Hypothalamus (tissue), 51 donors: ENCODE measurements at regions not wholly inside any gene's neighbourhood (a gene's known extent, or its start where the extent isn't known, plus 50 kb on each side); places are given as distances from the start of the nearest gene placed in this dataset.
A peak's percentile ranks its signal among the peaks of the same experiment; 100 is the strongest.
"Not testable (repeated sequence)": the region's sequence is repeated elsewhere in the genome, so short reads cannot be mapped to it uniquely, and the experiment has no call there.

Experiments used
- DNase-seq, 51 donors: peaks; one replicate each; lab custom pipeline; 2025; lab: John Stamatoyannopoulos, UW

DNA sequence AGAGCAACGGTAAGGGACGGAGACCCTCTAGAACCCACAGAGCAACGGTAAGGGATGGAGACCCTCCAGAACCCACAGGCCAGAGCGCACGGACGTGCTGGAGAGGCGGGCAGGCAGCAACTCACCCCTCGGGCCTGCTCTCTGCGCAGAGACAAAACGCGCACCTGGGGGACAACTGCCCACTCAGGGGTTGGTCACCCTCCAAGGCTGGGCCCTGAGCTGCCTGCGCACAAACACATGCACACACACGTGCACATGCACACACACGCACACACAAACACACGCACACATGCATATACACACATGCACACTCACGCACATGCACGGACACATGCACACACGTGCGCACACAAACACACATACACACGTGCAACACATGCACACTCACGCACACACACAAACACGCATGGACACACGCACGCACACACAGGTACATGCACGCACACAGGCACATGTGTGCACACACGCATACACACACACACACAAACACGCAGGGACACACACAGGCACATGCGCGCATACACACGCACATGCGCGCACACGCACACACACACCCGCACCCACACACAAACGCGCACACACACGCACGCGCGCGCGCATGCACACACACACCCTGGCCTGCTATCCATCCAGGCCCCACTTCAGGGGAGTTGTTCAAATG, 88.3 kb downstream of the NCOR2 start:
- DNase-seq: no peak

GRCh38 chr12:124478416-124478815, 89.0 kb downstream of the NCOR2 start:
- DNase-seq: no peak

DNA sequence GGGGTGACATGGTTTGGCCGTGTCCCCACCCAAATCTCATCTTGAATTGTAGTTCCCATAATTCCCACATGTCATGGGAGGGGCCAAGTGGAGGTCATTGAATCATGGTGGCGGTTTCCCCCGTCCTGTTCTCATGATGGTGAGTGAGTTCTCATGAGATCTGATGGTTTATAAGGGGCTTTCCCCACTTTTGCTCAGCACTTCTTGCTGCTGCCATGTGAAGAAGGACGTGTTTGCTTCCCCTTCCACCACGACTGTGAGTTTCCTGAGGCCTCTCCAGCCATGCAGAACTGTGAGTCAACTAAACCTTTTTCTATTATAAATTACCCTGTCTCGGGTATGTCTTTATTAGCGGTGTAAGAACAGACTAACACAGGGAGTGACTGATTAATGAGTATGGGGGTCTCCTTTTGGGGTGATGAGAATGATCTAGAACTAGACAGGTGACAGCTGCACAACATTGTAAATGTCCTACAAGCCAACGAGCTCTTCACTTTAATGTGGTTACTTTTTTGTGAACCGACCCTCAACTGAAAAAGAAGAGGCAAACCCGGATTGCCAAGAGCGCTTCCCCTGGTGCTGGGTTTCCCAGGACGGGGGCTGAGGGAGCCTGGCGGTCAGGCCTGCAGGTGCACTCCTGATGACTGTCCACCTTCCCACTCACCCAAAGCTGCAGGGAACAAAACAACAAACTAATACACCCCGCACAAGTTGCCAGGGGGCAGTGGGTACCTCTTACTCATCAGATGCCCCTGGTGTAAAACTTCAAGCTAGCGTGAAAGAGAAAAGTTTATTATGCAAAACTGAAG, 90.1 kb downstream of the NCOR2 start:
- DNase-seq: no peak

DNA sequence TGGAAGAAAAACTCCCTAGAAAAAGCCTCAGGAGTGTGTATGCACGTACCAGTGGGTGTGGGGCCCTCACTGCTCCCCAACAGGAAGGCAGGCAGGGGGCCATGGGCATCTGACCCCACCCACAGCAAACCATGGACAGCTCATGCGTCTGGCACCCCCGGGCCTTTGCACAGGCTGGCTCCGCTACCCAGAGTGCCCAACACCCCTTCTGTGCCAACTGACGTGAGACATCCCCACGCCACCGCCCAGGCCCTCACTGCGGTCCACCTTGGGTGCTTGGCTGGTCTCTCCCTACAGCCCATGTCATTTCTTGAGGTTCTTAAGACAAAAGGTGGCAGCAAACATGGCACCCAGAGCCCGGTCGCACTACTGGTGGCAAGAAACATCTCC, 91.4 kb downstream of the NCOR2 start:
- no peak for DNase-seq

DNA sequence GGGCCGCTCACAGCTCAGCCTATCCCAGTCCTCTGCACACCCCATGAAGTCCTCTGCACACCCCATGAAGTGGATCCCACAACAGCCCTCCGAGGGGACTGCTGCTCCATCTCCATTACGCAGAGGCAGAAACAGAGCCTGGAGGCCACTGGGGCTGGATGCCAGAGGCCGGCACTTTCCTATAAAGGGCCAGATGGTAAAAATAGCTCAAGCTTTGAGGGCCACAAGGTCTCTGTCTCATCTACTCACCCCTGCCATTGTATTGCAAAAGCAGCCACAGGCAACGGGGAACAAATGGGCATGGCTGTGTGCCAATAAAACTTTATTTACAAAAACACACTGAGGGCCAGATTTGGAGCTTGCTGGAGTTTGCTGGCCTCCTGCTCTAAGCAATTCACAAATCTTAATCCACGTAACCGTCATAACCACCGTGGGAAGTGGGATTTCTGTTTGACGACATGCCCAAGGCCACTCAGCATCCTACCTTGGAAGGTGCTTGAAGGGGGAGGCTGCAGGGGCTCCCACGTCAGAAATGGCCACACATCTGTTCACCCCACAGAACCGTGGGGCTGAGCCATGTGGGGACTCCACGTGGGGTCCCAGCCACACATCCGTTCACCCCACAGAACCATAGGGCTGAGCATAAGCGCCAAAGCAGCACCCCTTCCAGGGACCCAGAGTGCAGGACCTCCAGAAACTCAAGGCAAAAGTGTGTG, 92.0 kb downstream of the NCOR2 start:
- DNase-seq: no peak

GRCh38 chr12:124474709-124475108, 92.7 kb downstream of the NCOR2 start:
- peak in 50 of 51 donors; percentile 30 to 97 (median 88) for DNase-seq

DNA sequence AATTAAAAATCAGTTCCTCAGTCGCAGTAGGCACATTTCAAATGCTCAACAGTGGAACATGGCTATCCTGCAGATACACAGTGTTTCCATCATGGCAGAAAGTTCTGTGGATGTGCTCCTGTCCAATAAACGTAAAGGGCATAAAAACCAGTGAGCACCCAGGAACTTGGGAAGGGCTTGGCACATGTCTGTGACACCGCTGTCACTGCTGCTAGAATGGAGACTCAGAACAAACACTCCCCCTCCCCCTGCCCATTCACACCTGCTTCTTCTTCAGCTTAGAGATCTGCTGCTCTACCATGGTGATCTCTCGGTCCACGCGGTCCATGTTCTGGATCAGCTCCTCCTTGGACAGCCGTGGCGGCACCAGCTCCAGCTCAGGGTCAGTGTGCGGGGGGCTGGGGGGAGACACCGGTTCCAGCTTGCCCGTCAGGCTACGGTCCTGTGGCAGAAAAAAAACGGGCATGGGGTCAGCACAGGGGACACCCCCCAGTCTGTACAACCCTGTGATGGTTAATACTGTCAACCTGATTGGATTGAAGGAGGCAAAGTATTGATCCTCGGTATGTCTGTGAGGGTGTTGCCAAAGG, 94.6 kb downstream of the NCOR2 start:
- DNase-seq: no peak

GRCh38 chr12:124471828-124472227, 95.6 kb downstream of the NCOR2 start:
- no peak for DNase-seq

- peak in 2 of 51 donors; percentile 12 to 20 for DNase-seq
Measured at GRCh38 chr12:124470806-124471205, 96.6 kb downstream of the NCOR2 start.

GRCh38 chr12:124470139-124470538, 97.3 kb downstream of the NCOR2 start:
- DNase-seq: no peak

DNA sequence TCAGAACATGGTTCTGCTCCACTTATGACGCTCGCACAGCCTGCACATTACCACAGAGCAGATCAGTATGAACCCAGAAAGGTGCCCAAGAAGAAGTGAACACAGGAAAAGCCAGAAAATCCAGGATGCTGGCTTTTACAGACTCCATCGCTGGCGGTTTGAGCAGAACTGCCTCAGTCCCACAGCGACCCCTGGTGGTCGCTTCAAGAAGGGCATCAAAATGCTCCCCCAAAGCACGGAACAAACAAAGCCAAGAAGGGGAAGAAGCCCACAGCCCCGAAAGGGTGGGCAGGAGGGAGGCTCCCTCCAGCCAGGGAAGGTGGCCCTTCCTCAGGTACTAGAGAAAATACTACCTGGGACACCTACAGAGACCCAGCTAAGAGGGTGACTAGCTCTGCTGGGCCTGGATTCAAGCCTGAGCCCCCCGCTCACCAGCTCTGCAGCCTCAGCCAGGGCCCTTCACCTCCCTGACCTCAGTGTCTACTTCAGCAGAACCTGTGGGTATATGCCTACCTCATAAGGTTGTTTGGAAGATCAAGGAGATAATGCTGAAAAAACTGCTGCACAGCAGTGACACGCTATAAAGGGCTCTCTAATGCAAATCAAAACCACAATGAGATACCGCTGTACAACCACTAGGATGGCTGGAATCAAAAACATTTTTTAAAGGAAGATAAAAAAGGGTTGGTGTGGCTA, 98.1 kb downstream of the NCOR2 start:
- no peak for DNase-seq

GRCh38 chr12:124467549-124467948, 99.9 kb downstream of the NCOR2 start:
- not testable (repeated sequence) for DNase-seq

DNA sequence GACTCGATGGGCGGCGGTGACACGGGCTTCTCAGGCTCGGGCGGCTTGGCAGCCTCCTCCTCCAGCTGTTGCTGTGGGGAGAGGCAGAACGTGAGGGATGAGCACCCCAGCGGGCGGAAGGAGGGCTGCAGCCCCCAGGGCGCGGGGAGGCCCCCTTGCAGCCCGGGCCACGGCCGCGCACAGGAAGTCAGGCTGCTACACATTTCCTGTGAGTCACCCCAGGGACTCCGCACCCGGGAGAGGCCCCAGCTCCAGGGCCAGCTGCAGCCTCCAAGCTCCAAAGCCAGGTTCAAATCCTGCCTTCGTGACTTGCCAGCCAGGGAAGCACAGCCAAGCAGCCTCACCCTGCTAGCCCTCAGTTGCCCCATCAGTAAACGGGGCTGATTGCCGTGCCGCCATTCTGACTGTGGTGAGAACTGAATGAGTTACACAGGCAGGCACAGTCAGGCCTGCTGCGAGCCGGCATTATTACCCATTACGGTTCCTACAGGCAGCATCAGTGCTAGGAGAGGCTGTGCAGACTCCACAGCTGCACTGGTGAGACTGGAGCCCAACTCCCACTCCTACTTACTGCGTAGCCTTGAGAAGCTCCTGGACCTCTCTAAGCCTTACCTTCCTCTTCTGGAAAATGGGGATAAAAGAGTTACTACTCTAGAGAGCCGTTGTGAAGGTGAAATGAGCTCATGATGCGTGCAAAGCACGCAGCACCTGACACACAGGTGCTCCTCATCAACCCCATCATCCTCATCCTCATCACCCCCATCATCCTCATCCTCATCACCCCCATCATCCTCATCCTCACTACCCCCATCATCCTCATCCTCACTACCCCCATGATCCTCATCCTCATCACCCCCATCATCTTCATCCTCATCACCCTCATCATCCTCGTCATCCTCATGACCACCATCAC, 100.9 kb downstream of the NCOR2 start:
- DNase-seq: peak in 6 of 51 donors; percentile 12 to 34 (median 24)

DNA sequence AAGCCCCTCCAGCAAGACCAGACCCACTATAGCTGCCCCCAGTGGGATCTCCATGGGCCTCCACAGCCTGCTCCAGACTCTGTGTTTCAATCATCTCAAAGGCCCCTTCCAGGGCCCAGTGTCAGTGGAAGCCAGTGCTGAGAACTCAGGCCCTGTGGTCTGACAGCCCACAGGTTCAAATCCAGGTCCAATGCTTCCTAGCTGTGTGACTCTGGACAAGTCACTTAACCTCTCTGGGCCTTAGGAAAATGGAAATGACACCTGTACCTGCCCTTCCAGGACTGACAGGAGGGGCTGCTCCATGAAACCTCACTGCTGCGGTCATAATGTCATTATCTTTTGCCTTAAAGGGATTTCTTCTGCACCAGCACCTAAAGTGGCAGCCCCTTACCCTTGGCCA, 101.9 kb downstream of the NCOR2 start:
- no peak for DNase-seq

DNA sequence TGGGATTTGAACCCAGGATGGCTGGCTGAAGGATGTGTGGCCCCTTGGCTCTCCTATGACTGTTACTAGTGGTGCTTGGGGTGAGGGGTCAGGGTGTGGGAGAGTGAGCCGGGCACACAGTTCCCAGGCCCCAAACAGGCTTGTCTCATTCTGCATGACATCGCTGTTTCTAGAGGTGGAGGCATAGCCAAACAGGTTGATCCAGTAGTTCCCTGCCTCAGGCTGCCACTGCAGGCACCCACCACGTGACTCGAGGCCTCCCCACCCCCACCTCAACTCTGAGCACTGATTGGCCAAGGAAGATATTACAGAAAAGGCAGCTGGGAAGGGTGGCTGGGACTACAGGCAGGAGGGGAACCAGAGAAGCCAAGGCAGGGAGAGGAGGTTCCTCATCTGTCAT, 102.6 kb downstream of the NCOR2 start:
- DNase-seq: no peak

GRCh38 chr12:124464062-124464461, 103.3 kb downstream of the NCOR2 start:
- DNase-seq: peak in 5 of 51 donors; percentile 8 to 28 (median 18)

DNA sequence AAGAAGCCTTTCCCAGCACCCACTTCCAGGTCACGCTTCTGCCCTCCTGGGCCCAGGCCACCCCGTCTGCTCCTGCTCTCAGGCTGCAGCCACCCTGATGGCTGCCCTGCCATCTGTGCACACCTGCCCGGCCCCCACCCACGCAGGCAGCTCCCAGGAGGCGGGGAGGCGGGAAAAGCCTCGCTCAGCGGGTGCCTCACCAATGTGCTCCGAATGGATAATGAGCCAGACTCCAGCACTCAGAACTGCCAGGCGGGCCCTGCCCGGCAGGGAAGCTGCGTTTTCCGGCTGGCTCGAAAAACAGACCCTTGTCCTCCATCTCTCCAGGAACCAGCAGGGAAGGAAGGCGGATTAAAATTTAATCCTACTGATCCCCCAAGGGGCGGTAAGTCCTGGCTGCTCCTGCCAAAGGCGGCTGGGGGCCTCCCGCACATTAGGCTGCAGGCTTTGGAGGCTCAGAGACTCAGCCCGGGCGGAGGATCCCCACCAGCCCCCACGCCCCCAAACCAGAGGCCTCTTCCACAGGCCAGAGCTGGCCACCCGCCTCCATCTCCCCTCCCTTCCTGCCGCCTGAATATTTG, 104.0 kb downstream of the NCOR2 start:
- peak in 31 of 51 donors; percentile 7 to 68 (median 37) for DNase-seq

GRCh38 chr12:124462750-124463149, 104.7 kb downstream of the NCOR2 start:
- no peak for DNase-seq
